Heart right ventricle (tissue), 16 donors: ENCODE measurements at regions not wholly inside any gene's neighbourhood (a gene's known extent, or its start where the extent isn't known, plus 50 kb on each side); places are given as distances from the start of the nearest gene placed in this dataset.

ENCODE experiments used
- ATAC-seq, 8 donors: fragments of 200-7000 bp; cut with Tn5 transposase; one replicate each; pipeline ENCODE4 v1.9.1; 2020; ENCODE audit warnings: mild to moderate bottlenecking in 8 of 8, moderate library complexity in 8 of 8, moderate number of reproducible peaks in 1 of 8
- DNase-seq, 2 donors: peaks; one replicate each; pipeline ENCODE4 v3.0.0-alpha.2; 2020
- H3K27ac ChIP-seq, 10 donors: fragments of 200-600 bp; sonication (generic) in 2 of 10; one replicate each; pipeline versions ENCODE4 v1.5.0 to v1.8.0; 2020 to 2022; ENCODE audit warnings: mild to moderate bottlenecking in 3 of 10
- H3K27me3 ChIP-seq, 7 donors: fragments of 200-600 bp; one replicate each; pipeline ENCODE4 v1.8.0; 2021 to 2022; ENCODE audit warnings: mild to moderate bottlenecking in 2 of 7
- H3K36me3 ChIP-seq, 9 donors: fragments of 200-600 bp; sonication (generic) in 1 of 9; one replicate each; pipeline versions ENCODE4 v1.5.0 to v1.8.0; 2020 to 2022; ENCODE audit warnings: mild to moderate bottlenecking in 2 of 9
- H3K4me1 ChIP-seq, 9 donors: fragments of 200-600 bp; sonication (generic) in 1 of 9; one replicate each; pipeline versions ENCODE4 v1.5.0 to v1.8.0; 2020 to 2022; ENCODE audit warnings: mild to moderate bottlenecking in 4 of 9
- H3K4me3 ChIP-seq, 10 donors: fragments of 200-600 bp; sonication (generic) in 2 of 10; one replicate each; pipeline versions ENCODE4 v1.5.0 to v1.8.0; 2020 to 2022; ENCODE audit warnings: mild to moderate bottlenecking in 7 of 10, moderate library complexity in 2 of 10
- H3K9me3 ChIP-seq, 11 donors: fragments of 200-600 bp in 10 of 11; sonication (generic) in 2 of 11; one replicate each; pipeline versions ENCODE4 v1.5.0 to v1.8.0; 2013 to 2022; ENCODE audit warnings: mild to moderate bottlenecking in 2 of 11, control low read depth in 1 of 11, moderate library complexity in 1 of 11
- WGBS, 2 donors: extraction: QIAGEN DNeasy Blood & Tissue Kit; methylation state at CpG; one replicate each; pipeline ENCODE4 v1.1.7; 2013; ENCODE audit warnings: inconsistent platforms in 1 of 2; 5-methylcytosine and 5-hydroxymethylcytosine counted together
- intact Hi-C, 10 donors: fragments of 100-400 bp; cut with DNase I; formaldehyde crosslinking; loops; one replicate each; pipeline versions ENCODE4 v1.11.1 to v1.14.2; 2022
- TF ChIP-seq, protein P1 (sequence below), 9 donors: fragments of 200-600 bp; sonication (generic) in 2 of 9; IDR thresholded peaks; one replicate each; pipeline versions ENCODE4 v1.5.0 to v1.8.0; 2021 to 2022; ENCODE audit warnings: antibody characterized with exemption in 9 of 9, mild to moderate bottlenecking in 5 of 9, moderate library complexity in 1 of 9
- donor health status: Arrhythmogenic right ventricular cardiomyopathy.
- donor health status: ischemic (EF 13 %, LVEDD 7.1; RV severe dilation, severe dysfunction).
- donor health status: healthy with polysubstance abuse.
- donor health status: DM: no; HTN: yes; CAD: no.
- donor health status: DM: no; HTN: no; CAD: no.
- donor health status: ischemic (EF 25% LVEDD 6.9; RV normal size, moderate dysfunction).
- donor health status: ischemic (EF 25% LVEDD 5.7; RV mildly dilated, moderate dysfunction).
- donor health status: healthy.
- donor health status: DM: yes; HTN: yes; CAD: no.
- donor health status: Ischemic cardiomyopathy.
- donor health status: ischemic (EF 35%, LVEDD 5.7; RV mildly dilated, moderate dysfunction).
- donor health status: nonischemic (EF 11% LVEDD 7.7; RV severe dilation, severe dysfunction).
- donor health status: DM: yes; HTN: yes; CAD: no.
- donor health status: PGD.
- donor health status: ischemic (EF 29% LVEDD 5.4; RV normal size, mild dysfunction).
- donor health status: nonischemic (EF 23%, LVEDD 6.1; RV moderate dilation, normal function).

DNA sequence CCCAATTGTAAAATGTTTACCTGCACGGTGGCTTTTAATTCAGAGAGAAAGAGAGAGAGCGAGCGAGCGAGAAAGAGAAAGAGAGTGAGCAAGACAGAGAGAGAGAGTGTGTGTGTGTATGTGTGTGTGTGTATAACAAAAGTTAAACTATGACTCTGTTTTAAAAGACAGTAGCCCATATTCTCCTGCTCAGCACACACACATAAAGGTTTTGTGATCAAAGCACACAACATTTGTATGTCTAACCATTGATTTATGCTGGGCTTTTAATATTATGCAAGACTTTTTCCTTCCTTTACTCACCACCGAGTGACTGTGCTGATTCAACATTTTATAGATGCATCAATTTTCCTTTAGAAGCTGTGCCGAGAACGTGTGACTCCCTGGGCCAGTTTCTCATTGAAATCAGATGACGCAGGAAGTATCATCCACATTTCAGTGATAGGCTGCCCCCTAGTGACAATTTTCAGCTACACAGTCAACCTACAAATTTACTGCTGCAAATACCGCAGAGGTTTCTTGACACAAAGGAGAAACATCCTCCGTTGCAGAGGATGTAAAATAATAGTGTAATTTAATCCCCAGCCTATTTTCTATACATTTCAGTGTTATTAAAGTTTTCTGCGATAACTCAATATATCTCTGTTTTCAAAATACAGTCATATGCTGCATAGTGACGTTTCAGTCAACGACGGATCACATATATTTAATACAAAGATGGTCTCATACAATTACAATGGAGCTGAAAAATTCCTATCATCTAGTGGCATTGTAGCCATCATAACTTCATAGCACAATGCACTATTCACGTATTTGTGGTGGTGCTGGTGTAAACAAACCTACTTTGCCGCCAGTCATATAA lies 165.9 kb upstream of the TANK start:
- no peaks in the 10 kb centered on the region for H3K9me3 ChIP-seq
- ATAC-seq (peak; percentile 81 to 94 (median 89)), DNase-seq (peak in 1 of 2 donors; percentile 83)
- TF ChIP-seq, protein P1, sequence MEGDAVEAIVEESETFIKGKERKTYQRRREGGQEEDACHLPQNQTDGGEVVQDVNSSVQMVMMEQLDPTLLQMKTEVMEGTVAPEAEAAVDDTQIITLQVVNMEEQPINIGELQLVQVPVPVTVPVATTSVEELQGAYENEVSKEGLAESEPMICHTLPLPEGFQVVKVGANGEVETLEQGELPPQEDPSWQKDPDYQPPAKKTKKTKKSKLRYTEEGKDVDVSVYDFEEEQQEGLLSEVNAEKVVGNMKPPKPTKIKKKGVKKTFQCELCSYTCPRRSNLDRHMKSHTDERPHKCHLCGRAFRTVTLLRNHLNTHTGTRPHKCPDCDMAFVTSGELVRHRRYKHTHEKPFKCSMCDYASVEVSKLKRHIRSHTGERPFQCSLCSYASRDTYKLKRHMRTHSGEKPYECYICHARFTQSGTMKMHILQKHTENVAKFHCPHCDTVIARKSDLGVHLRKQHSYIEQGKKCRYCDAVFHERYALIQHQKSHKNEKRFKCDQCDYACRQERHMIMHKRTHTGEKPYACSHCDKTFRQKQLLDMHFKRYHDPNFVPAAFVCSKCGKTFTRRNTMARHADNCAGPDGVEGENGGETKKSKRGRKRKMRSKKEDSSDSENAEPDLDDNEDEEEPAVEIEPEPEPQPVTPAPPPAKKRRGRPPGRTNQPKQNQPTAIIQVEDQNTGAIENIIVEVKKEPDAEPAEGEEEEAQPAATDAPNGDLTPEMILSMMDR (IDR thresholded peaks at IDR 0.05): peak; percentile 77 to 91 (median 87)
- 47 to 48% methylated on average over 16 of the region's 16 CpGs for WGBS, 2 donors
- H3K4me1 ChIP-seq: peaks cover 0 to 14% (median 5%) of the 10 kb centered on the region in 9 donors
- peak overlapping the region in 3 of 10 donors; percentile 10 to 20 (median 18) for H3K4me3 ChIP-seq
- H3K27me3 ChIP-seq: no peaks in the 10 kb centered on the region
- peak overlapping the region in 9 of 10 donors; percentile 11 to 72 (median 41) for H3K27ac ChIP-seq
- no peaks in the 10 kb centered on the region for H3K36me3 ChIP-seq
- intact Hi-C loops: loop anchor here in 9 of 10 donors (1.0 to 10.0 kb wide), 8 partner anchors 727 to 890 kb away; no protein-coding TSS in a partner anchor

DNA sequence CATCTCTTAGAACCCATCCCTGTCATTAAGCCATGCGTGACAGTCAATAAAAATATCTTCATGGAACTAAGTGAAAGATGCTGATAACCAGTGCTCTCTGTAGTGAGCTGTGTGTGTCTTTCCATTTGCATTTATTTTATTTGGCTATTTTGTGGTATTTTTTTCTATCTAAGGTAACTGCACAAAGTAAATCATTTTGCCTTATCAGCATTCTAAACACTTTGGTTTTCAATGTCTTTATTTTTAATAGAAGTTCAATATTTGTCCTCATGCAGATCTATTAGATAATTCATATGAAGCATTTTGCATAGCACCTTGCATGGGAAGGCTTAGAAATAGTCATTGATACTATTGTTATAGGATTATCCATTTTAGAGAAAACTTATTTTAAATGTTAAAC lies 163.6 kb upstream of the TANK start:
- TF ChIP-seq, protein P1 (IDR thresholded peaks at IDR 0.05): no peak
- 92 to 94% methylated on average over 1 of the region's 1 CpG for WGBS, 2 donors
- Histone ChIP-seq H3K4me1 (peaks cover 0 to 14% (median 5%) of the 10 kb centered on the region in 9 donors), H3K27ac (no peak overlapping the region), H3K4me3 (no peak overlapping the region), H3K27me3 (no peaks in the 10 kb centered on the region), H3K36me3 (no peaks in the 10 kb centered on the region), H3K9me3 (no peaks in the 10 kb centered on the region)
- ATAC-seq (no peak), DNase-seq (no peak)
- intact Hi-C loops: loop anchor here in 3 of 10 donors (10.0 kb wide), 2 partner anchors 742 to 892 kb away; no protein-coding TSS in a partner anchor

DNA sequence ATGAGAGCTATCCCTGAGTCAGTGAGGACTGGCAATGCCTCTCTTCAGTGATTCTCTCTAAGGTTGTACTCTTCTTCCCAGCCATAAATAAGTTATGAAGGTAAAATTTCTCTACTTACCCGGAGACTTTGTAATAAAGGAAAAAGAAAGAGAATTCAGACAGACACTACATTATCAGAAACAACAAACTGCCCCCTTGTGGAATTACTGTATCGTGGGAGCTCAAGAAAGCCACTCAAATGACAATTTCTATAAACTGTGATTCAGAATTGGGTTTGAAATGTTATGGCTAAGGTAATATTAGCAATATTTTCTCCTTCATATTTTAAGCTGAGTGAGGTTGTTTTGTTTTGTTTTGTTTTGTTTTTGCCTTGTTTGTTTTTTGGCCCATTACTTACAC lies 155.8 kb upstream of the TANK start:
- intact Hi-C loops: loop anchor here in 1 of 10 donors (10.0 kb wide), 1 partner anchor 900 kb away; no protein-coding TSS in a partner anchor
- no peak overlapping the region for H3K27ac ChIP-seq
- no peaks in the 10 kb centered on the region for H3K36me3 ChIP-seq
- ATAC-seq (no peak), DNase-seq (no peak)
- no peaks in the 10 kb centered on the region for H3K9me3 ChIP-seq
- TF ChIP-seq, protein P1 (IDR thresholded peaks at IDR 0.05): peak in 7 of 9 donors; percentile 11 to 50 (median 36)
- 50 to 70% methylated on average over 2 of the region's 2 CpGs for WGBS, 2 donors
- H3K4me1 ChIP-seq: no peaks in the 10 kb centered on the region
- H3K27me3 ChIP-seq: no peaks in the 10 kb centered on the region
- H3K4me3 ChIP-seq: no peak overlapping the region

DNA sequence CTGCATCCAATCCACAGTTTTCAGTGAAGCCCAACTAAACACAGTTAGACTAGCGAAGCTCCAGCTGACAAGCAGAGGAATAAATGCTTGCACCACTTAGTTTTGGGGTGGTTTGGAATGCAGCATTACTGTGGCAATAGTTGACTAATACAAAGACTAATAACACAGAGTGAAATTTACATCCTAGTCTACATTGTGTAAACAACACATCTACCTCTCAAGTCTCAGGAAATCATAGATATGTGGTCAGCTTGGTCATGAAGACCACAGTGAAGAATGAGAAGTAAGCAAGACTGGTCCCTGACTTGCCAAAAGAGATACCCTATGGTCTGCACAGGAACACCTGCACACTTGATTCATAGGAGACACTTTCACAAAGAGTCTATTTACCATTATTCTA lies 155.1 kb upstream of the TANK start:
- no peaks in the 10 kb centered on the region for H3K4me1 ChIP-seq
- H3K27me3 ChIP-seq: no peaks in the 10 kb centered on the region
- H3K27ac ChIP-seq: no peak overlapping the region
- H3K36me3 ChIP-seq: no peaks in the 10 kb centered on the region
- 0 to 85% methylated on average over 1 of the region's 1 CpG for WGBS, 2 donors
- TF ChIP-seq, protein P1 (IDR thresholded peaks at IDR 0.05): no peak
- intact Hi-C loops: loop anchor here in 1 of 10 donors (10.0 kb wide), 1 partner anchor 900 kb away; no protein-coding TSS in a partner anchor
- no peak overlapping the region for H3K4me3 ChIP-seq
- DNase-seq (no peak), ATAC-seq (no peak)
- no peaks in the 10 kb centered on the region for H3K9me3 ChIP-seq
